SK-N-MC (cell line): ENCODE measurements at regions not wholly inside any gene's neighbourhood (a gene's known extent, or its start where the extent isn't known, plus 50 kb on each side); places are given as distances from the start of the nearest gene placed in this dataset.

Experiments
- EZH2 ChIP-seq: fragments of 200-600 bp; sonication (generic); IDR thresholded peaks from one replicate; pipeline ENCODE4 v1.6.1; 2017; ENCODE audit warnings: antibody characterized with exemption
- FOXP2 ChIP-seq: optimal IDR thresholded peaks from 2 replicates; pipeline ENCODE3; 2011; ENCODE audit warnings: mild to moderate bottlenecking, moderate library complexity; ENCODE audit not compliant: insufficient read depth; ENCODE audit errors: extremely low read length, control extremely low read depth
- POLR2AphosphoS5 ChIP-seq: IDR thresholded peaks from 2 replicates; pipeline ENCODE4 v1.6.1; 2012; ENCODE audit warnings: mild to moderate bottlenecking, low read depth, low read length, borderline replicate concordance

DNA sequence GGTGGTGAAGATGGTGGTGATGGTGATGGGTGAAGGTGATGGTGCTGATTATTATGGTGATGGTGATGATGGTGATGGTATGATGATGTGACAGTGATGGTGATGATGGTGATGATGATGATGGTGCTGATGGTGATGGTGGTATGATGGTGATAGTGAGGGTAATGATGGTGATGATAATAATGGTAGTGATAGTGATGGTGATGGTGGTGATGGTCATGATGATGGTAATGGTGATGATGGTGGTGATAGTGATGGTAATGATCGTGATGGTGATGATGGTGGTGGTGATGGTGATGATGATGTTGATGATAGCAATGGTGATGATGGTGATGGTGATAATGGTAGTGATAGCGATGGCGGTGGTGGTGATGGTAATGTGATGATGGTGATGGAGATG lies 197.9 kb upstream of the ALG10B start:
- TF ChIP-seq EZH2 (no peak), POLR2AphosphoS5 (no peak), FOXP2 (no peak)
